Endodermal cell (in vitro differentiated cells): ENCODE measurements at regions not wholly inside any gene's neighbourhood (a gene's known extent, or its start where the extent isn't known, plus 50 kb on each side); places are given as distances from the start of the nearest gene placed in this dataset.

Source experiments
- DNase-seq: peaks from one replicate; pipeline ENCODE4 v3.0.0-alpha.2; 2017
- H3K27ac ChIP-seq: 2 replicates; pipeline ENCODE4 v1.5.1; 2013; ENCODE audit warnings: mild to moderate bottlenecking, low read depth, low read length, moderate library complexity
- H3K27me3 ChIP-seq: 2 replicates; pipeline ENCODE4 v1.6.1; 2013; ENCODE audit warnings: mild to moderate bottlenecking, low read length, moderate library complexity; ENCODE audit not compliant: insufficient read depth, control insufficient read depth, poor library complexity, severe bottlenecking
- H3K36me3 ChIP-seq: 2 replicates; pipeline ENCODE4 v1.7.0; 2013; ENCODE audit warnings: mild to moderate bottlenecking, low read length, moderate library complexity; ENCODE audit not compliant: control insufficient read depth, insufficient read depth
- H3K4me1 ChIP-seq: one replicate; pipeline ENCODE4 v1.7.0; 2013; ENCODE audit warnings: low read length; ENCODE audit not compliant: control insufficient read depth, insufficient read depth
- H3K4me3 ChIP-seq: 2 replicates; pipeline ENCODE4 v1.5.1; 2013; ENCODE audit warnings: mild to moderate bottlenecking, low read length, moderate library complexity
- H3K9ac ChIP-seq: 2 replicates; pipeline ENCODE4 v1.6.1; 2013; ENCODE audit warnings: mild to moderate bottlenecking, low read length, moderate library complexity; ENCODE audit not compliant: poor library complexity, severe bottlenecking; ENCODE audit errors: extremely low read depth
- H3K9me3 ChIP-seq: 2 replicates; pipeline ENCODE4 v1.6.1; 2013; ENCODE audit warnings: mild to moderate bottlenecking, low read length, moderate library complexity; ENCODE audit not compliant: control insufficient read depth
- H3K27ac Mint-ChIP-seq: 2 replicates; pipeline ENCODE4 v1.8.0; 2020; ENCODE audit warnings: mixed read lengths
- H3K27me3 Mint-ChIP-seq: 2 replicates; pipeline ENCODE4 v1.8.0; 2021; ENCODE audit warnings: mild to moderate bottlenecking, mixed read lengths; ENCODE audit not compliant: insufficient read depth
- H3K36me3 Mint-ChIP-seq: 2 replicates; pipeline ENCODE4 v1.8.0; 2020; ENCODE audit warnings: low read depth, mixed read lengths
- H3K4me1 Mint-ChIP-seq: 2 replicates; pipeline ENCODE4 v1.8.0; 2020; ENCODE audit warnings: mixed read lengths
- H3K4me3 Mint-ChIP-seq: 2 replicates; pipeline ENCODE4 v1.8.0; 2020; ENCODE audit warnings: mild to moderate bottlenecking, moderate library complexity, mixed read lengths
- H3K9me3 Mint-ChIP-seq: 2 replicates; pipeline ENCODE4 v1.8.0; 2020; ENCODE audit warnings: mild to moderate bottlenecking, mixed read lengths
- CTCF ChIP-seq: fragments of 200-600 bp; sonication (generic); conservative IDR thresholded peaks from 2 replicates; pipeline ENCODE4 v1.5.0; 2021; ENCODE audit warnings: antibody characterized with exemption, mild to moderate bottlenecking
- WGBS, 2 experiments: methylation state at CpG; one replicate each; pipeline versions ENCODE4 v1.1.5 to v1.1.7; 2013; ENCODE audit warnings: missing lambda C conversion rate in 2 of 2, mixed read lengths in 1 of 2; ENCODE audit not compliant: insufficient coverage in 1 of 2, insufficient read length in 1 of 2; 5-methylcytosine and 5-hydroxymethylcytosine counted together

- H3K4me3 Mint-ChIP-seq: no peak overlapping the region
- no peak overlapping the region for H3K27ac Mint-ChIP-seq
- H3K27me3 ChIP-seq: no peaks in the 10 kb centered on the region
- H3K9ac ChIP-seq: no peak overlapping the region
- H3K27ac ChIP-seq: no peak overlapping the region
- no peaks in the 10 kb centered on the region for H3K4me1 ChIP-seq
- H3K4me1 Mint-ChIP-seq: peaks cover 3% of the 10 kb centered on the region
- no peak for DNase-seq
- peaks cover 9% of the 10 kb centered on the region for H3K9me3 Mint-ChIP-seq
- peaks cover 12% of the 10 kb centered on the region for H3K9me3 ChIP-seq
- H3K4me3 ChIP-seq: no peak overlapping the region
- H3K27me3 Mint-ChIP-seq: peaks cover 5% of the 10 kb centered on the region
- TF ChIP-seq CTCF: peak; percentile 28
- H3K36me3 ChIP-seq: no peaks in the 10 kb centered on the region
- 90 to 95% methylated on average over 2 of the region's 2 CpGs for whole genome bisulfite sequencing, 2 experiments
- H3K36me3 Mint-ChIP-seq: no peaks in the 10 kb centered on the region
These were observed 353.2 kb downstream of the SLC4A3 start for GRCh38 chr2:219980638-219981037.

- Mint-ChIP-seq H3K4me3 (no peak overlapping the region), H3K4me1 (no peaks in the 10 kb centered on the region), H3K27me3 (no peaks in the 10 kb centered on the region), H3K9me3 (peaks cover 3% of the 10 kb centered on the region), H3K36me3 (no peaks in the 10 kb centered on the region), H3K27ac (no peak overlapping the region)
- Histone ChIP-seq H3K9me3 (peaks cover 7% of the 10 kb centered on the region), H3K36me3 (no peaks in the 10 kb centered on the region), H3K4me3 (no peak overlapping the region), H3K4me1 (no peaks in the 10 kb centered on the region), H3K9ac (no peak overlapping the region), H3K27ac (no peak overlapping the region), H3K27me3 (no peaks in the 10 kb centered on the region)
- no peak for TF ChIP-seq CTCF
- DNase-seq: no peak
These were observed 356.4 kb downstream of the SLC4A3 start for GRCh38 chr2:219983836-219984235.

GRCh38 chr2:219985017-219985416 lies 357.6 kb downstream of the SLC4A3 start:
- no peaks in the 10 kb centered on the region for H3K4me1 ChIP-seq
- DNase-seq: no peak

More at GRCh38 chr2:219985017-219985416, 357.6 kb downstream of the SLC4A3 start:
- Histone ChIP-seq H3K9me3 (peaks cover 7% of the 10 kb centered on the region), H3K4me3 (no peak overlapping the region), H3K9ac (no peak overlapping the region), H3K36me3 (no peaks in the 10 kb centered on the region), H3K27me3 (no peaks in the 10 kb centered on the region), H3K27ac (no peak overlapping the region)
- 99 to 100% methylated on average over 1 to 3 of the region's 3 CpGs for WGBS, 2 experiments
- H3K4me1 Mint-ChIP-seq: peaks cover 7% of the 10 kb centered on the region
- no peaks in the 10 kb centered on the region for H3K36me3 Mint-ChIP-seq
- H3K27ac Mint-ChIP-seq: no peak overlapping the region
- H3K9me3 Mint-ChIP-seq: peaks cover 3% of the 10 kb centered on the region
- no peak overlapping the region for H3K4me3 Mint-ChIP-seq
- no peak for TF ChIP-seq CTCF
- H3K27me3 Mint-ChIP-seq: peaks cover 2% of the 10 kb centered on the region
